Glutamatergic neuron (in vitro differentiated cells): ENCODE measurements at regions not wholly inside any gene's neighbourhood (a gene's known extent, or its start where the extent isn't known, plus 50 kb on each side); places are given as distances from the start of the nearest gene placed in this dataset.

ENCODE experiments used
- DNase-seq: peaks from one replicate; pipeline ENCODE4 v3.0.0; 2022
- H3K27ac Mint-ChIP-seq: one replicate; pipeline ENCODE4 v1.8.0; 2020; ENCODE audit warnings: mild to moderate bottlenecking, mixed read lengths, inconsistent platforms; ENCODE audit not compliant: unreplicated experiment
- H3K27me3 Mint-ChIP-seq: one replicate; pipeline ENCODE4 v1.8.0; 2020; ENCODE audit warnings: mild to moderate bottlenecking, moderate library complexity, mixed read lengths, inconsistent platforms; ENCODE audit not compliant: unreplicated experiment
- H3K36me3 Mint-ChIP-seq: one replicate; pipeline ENCODE4 v1.8.0; 2020; ENCODE audit warnings: mild to moderate bottlenecking, mixed read lengths, inconsistent platforms; ENCODE audit not compliant: unreplicated experiment
- H3K4me1 Mint-ChIP-seq: one replicate; pipeline ENCODE4 v1.8.0; 2020; ENCODE audit warnings: mild to moderate bottlenecking, low read depth, mixed read lengths, inconsistent platforms; ENCODE audit not compliant: unreplicated experiment
- H3K4me3 Mint-ChIP-seq: one replicate; pipeline ENCODE4 v1.8.0; 2020; ENCODE audit warnings: mild to moderate bottlenecking, mixed read lengths, inconsistent platforms; ENCODE audit not compliant: unreplicated experiment
- H3K9me3 Mint-ChIP-seq: one replicate; pipeline ENCODE4 v1.8.0; 2020; ENCODE audit warnings: mild to moderate bottlenecking, moderate library complexity, mixed read lengths, inconsistent platforms; ENCODE audit not compliant: unreplicated experiment
- CTCF ChIP-seq: fragments of 200-600 bp; sonication (generic); IDR thresholded peaks from one replicate; pipeline ENCODE4 v1.5.0; 2021; ENCODE audit not compliant: partially characterized antibody, unreplicated experiment

- H3K4me1 Mint-ChIP-seq = no peaks in the 10 kb centered on the region
- no peaks in the 10 kb centered on the region for H3K9me3 Mint-ChIP-seq
- H3K27me3 Mint-ChIP-seq = no peaks in the 10 kb centered on the region
- H3K4me3 Mint-ChIP-seq = no peak overlapping the region
- TF ChIP-seq CTCF = no peak
- no peak overlapping the region for H3K27ac Mint-ChIP-seq
- DNase-seq = no peak
- H3K36me3 Mint-ChIP-seq = no peaks in the 10 kb centered on the region
These were observed 60.8 kb downstream of the CCNA1 start for GRCh38 chr13:36493046-36493445.

GRCh38 chr13:36495431-36495830 lies 63.1 kb downstream of the CCNA1 start:
- no peaks in the 10 kb centered on the region for H3K27me3 Mint-ChIP-seq
- H3K4me3 Mint-ChIP-seq = no peak overlapping the region

GRCh38 chr13:36509369-36509768 lies 77.1 kb downstream of the CCNA1 start:
- peak; percentile 34 for TF ChIP-seq CTCF
- Mint-ChIP-seq H3K9me3 (peaks cover 6% of the 10 kb centered on the region), H3K27ac (no peak overlapping the region), H3K27me3 (peaks cover 3% of the 10 kb centered on the region), H3K36me3 (no peaks in the 10 kb centered on the region), H3K4me3 (no peak overlapping the region), H3K4me1 (peaks cover 11% of the 10 kb centered on the region)
- DNase-seq = no peak

More at GRCh38 chr13:36495431-36495830, 63.1 kb downstream of the CCNA1 start:
- H3K36me3 Mint-ChIP-seq = no peaks in the 10 kb centered on the region
- DNase-seq = no peak
- peaks cover 10% of the 10 kb centered on the region for H3K4me1 Mint-ChIP-seq
- no peak for TF ChIP-seq CTCF
- H3K27ac Mint-ChIP-seq = no peak overlapping the region
- no peaks in the 10 kb centered on the region for H3K9me3 Mint-ChIP-seq

GRCh38 chr13:36512771-36513170 lies 80.5 kb downstream of the CCNA1 start:
- DNase-seq = peak; percentile 71
- Mint-ChIP-seq H3K9me3 (peaks cover 4% of the 10 kb centered on the region), H3K27me3 (peaks cover 3% of the 10 kb centered on the region), H3K4me3 (no peak overlapping the region), H3K27ac (peak overlapping the region; percentile 60), H3K4me1 (peaks cover 20% of the 10 kb centered on the region), H3K36me3 (no peaks in the 10 kb centered on the region)
- TF ChIP-seq CTCF = no peak

GRCh38 chr13:36513266-36513665 lies 81.0 kb downstream of the CCNA1 start:
- H3K27ac Mint-ChIP-seq = peak overlapping the region; percentile 60
- no peak for DNase-seq

More at GRCh38 chr13:36513266-36513665, 81.0 kb downstream of the CCNA1 start:
- no peak for TF ChIP-seq CTCF
- Mint-ChIP-seq H3K9me3 (peaks cover 4% of the 10 kb centered on the region), H3K4me3 (no peak overlapping the region), H3K27me3 (peaks cover 3% of the 10 kb centered on the region), H3K4me1 (peaks cover 20% of the 10 kb centered on the region), H3K36me3 (no peaks in the 10 kb centered on the region)
